ENCODE measurements at regions not wholly inside any gene's neighbourhood (a gene's known extent, or its start where the extent isn't known, plus 50 kb on each side); places are given as distances from the start of the nearest gene placed in this dataset.

DNA sequence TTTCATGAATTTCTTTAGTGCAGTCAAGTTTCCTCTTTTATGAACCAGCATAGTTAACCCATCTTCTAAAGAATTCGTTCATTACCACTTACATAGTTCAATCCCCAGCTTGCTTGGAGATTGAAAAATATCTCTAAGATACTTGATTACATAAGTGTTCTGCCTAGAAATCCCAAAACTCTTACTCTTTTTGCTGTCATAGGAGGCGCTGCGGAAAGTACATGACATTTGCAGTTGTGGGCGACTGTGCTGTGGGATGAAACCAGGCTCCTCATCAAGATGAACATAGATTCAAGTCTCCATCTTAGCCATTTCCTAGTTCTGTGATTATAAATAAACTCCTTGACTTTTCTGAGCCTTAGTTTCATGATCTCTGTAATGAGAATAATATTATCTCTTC, 107.1 kb upstream of the SORBS2 start:
- no peak for DNase-seq
- ATAC-seq (ENCODE audit: poor library complexity): no peak
- intact Hi-C loops (cut with DNase I): no loop called here

- no peak for DNase-seq
- no peak for ATAC-seq (ENCODE audit: poor library complexity)
- intact Hi-C loops (cut with DNase I): no loop called here
Observed at GRCh38 chr4:185920171-185920570, 108.2 kb upstream of the SORBS2 start.

DNA sequence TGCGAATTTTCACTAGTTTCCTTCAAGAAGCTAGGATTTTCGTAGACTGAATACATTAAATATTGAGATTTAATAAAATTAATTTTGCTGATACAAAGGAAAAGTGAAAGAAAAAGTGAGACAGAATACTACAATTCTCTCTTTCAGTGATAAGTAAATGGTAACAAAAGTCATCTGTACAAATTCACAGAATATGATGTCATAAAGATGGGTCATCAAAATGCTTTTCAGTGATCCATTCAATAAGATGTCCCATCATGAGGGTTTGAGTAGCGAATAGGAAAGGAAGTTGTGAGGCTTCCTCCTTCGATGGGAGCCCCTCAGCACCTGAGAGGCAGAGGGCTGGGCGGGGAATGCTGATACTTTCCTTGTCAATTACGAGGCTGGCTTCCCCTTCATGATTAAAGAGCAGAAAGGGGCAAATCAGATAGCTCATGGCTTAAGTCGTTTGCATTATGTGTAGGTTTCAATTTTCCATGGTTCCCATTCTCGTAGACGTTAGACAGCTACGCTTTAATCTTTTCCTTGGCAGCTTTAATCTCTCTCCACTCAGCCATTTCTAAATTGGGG, 108.8 kb upstream of the SORBS2 start:
- intact Hi-C loops (cut with DNase I): no loop called here

DNA sequence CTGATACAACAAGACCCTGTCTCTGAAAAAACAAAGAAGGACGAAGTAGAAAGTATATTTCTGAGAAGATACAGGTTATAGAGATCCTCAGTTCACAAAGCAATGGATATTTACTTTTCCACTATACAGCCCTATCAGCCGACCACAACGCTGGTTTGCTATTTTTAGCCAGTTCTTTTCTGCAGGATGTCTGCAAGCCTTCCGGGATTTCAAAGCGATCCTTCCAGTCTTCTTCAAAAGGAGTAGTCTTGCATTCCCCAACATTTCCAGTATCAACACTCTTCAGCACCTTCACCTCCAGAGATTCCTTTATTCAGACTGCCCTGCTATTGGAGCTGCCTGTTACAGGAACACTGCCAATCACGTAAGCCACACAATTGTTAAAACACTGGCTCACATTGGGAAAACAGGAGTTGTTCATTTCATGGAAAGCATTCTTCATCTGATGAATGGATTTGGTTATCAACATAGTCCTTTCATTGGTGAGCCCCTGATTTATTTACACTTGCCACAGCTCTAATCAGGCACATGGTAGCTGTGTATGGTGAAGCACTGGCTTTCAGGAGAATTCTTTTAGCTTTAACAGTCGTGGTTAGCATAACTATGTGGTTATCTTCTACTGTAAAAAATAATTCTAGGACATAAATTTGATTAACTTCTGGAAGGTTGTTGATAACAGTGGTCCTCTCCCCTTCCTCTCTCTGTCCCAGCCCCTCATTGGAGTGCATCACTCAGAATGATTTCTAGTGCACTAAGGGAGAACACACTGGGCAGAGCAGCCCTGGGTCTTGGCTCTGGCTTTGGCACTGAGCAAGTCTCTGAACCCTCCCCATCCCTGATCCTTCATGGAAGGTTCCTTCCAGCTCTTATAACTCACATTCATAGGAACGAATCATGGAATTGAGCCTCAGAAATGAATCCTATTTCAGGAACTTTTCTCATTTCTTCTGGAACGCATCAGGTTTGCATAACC, 109.9 kb upstream of the SORBS2 start:
- intact Hi-C loops (cut with DNase I): no loop called here
- ATAC-seq (ENCODE audit: poor library complexity) (peak; percentile 24), DNase-seq (no peak)

More for the DNA sequence above, 108.8 kb upstream of the SORBS2 start:
- DNase-seq (no peak), ATAC-seq (ENCODE audit: poor library complexity) (no peak)

DNA sequence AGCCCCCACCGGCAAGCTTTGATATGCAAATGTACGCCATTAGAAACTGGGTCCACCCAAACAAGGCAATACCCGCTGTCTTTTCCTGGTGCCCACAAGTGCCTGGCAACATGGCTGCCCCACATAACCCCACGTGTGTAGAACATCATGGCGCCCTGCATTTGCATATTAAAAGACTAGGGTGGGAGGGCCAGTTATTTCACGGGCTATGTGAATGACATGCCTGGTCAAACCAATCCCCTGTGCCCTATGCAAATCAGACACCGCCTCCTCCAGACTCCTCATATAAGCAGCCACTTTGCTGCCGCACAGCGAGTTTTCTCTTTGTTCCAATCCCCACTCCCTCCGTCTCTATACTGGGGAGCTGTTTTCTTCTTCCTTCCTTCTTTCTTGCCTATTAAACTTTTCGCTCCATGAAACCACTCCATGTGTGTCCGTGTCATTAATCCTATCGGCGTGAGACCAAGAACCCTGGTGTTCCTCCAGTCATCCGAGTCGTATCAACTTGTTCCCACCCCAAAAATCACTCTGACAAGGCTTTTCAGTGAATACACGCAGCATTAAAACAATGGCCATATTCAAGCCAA, 112.6 kb upstream of the SORBS2 start:
- DNase-seq: no peak
- intact Hi-C loops (cut with DNase I): no loop called here
- ATAC-seq (ENCODE audit: poor library complexity): no peak

- DNase-seq: peak; percentile 44
- intact Hi-C loops (cut with DNase I): no loop called here
- ATAC-seq (ENCODE audit: poor library complexity): peak; percentile 77
Observed at GRCh38 chr4:185925910-185926360, 113.9 kb upstream of the SORBS2 start.

DNA sequence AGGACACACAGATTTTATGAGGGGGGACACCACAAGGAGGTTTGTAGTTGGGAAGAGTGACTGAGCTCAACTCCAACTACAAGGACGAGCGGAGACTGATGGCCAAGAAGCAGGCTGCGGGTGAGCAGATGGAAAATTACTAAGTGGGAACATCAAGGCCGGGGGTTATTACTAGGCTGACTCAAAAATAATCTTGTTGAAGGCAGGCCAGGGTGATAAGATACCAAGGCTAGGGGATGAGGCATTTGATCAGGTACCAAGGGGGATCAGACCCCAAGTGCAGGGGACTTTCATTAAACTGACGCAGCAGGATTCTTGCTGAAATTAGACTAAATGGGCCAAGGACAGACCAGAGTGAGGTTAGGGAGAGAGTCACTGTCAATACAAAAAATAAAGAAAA, 119.4 kb upstream of the SORBS2 start:
- ATAC-seq (ENCODE audit: poor library complexity) (no peak), DNase-seq (no peak)
- intact Hi-C loops (cut with DNase I): no loop called here

DNA sequence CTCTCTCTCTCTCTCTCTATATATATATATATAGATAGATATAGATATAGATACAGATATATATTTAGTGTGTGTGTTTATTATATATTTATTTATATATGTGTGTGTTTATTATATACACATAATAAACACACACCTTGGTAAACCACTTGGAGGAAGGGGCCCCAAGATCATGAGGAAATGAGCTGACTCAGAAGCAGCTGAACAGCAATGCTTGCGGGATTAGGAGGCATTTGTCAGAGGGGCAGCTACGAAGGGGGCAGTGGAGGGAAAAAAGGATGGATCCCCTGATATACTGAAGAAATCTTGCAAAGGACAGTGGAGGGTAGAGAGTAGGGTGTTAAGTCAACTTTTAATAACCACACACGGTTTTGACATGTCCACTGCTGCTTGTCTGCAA, 120.0 kb upstream of the SORBS2 start:
- ATAC-seq (ENCODE audit: poor library complexity): no peak
- intact Hi-C loops (cut with DNase I): no loop called here
- DNase-seq: no peak

DNA sequence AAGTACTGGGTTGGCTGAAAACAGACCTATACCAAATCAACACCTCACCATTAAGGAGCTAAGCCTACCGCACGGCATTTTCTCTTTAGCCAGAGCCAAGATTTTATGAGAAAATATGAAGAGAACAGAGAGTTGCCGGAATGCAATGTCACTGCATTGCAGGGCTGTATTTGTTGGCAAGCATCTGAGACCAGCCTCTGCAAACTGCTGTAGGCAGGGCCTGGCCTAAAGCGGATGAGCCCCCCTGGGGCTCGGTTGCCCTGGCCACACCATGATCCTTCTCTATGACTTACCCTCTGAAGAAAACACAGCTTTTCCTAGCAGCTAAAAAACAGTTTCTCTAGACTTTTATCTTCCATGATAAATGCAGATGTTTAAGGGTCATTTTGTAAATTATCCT, 120.5 kb upstream of the SORBS2 start:
- intact Hi-C loops (cut with DNase I): no loop called here
- DNase-seq (no peak), ATAC-seq (ENCODE audit: poor library complexity) (no peak)

- ATAC-seq (ENCODE audit: poor library complexity) (peak; percentile 43), DNase-seq (no peak)
- intact Hi-C loops (cut with DNase I): no loop called here
Observed at GRCh38 chr4:185933078-185933581, 121.1 kb upstream of the SORBS2 start.

- DNase-seq (no peak), ATAC-seq (ENCODE audit: poor library complexity) (no peak)
- intact Hi-C loops (cut with DNase I): no loop called here
Observed at GRCh38 chr4:185936650-185937376, 124.8 kb upstream of the SORBS2 start.

- ATAC-seq (ENCODE audit: poor library complexity): no peak
- intact Hi-C loops (cut with DNase I): no loop called here
Observed at GRCh38 chr4:185938654-185939053, 126.7 kb upstream of the SORBS2 start.

GRCh38 chr4:185941461-185941860, 127.5 kb upstream of the TLR3 start:
- no peak for ATAC-seq (ENCODE audit: poor library complexity)
- no peak for DNase-seq
- intact Hi-C loops (cut with DNase I): no loop called here

More at GRCh38 chr4:185938654-185939053, 126.7 kb upstream of the SORBS2 start:
- DNase-seq: no peak

DNA sequence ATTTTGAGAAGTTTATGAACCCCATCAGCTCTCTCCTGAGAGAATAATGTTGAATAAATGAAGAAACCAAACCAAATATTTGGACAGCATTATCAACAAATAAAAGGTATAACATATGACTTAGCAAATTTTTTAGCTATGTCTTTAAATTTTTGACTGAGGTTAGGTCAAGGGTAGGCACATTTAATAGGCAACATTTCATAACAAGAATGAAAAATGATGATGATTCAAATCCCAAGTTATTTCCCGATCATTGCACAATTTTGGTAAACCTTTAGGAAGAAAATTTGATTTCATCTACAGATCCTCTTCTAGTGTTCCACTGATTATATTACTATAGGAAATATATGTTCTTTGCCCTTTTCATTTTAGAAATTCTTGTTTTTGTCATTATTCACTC, 123.7 kb upstream of the TLR3 start:
- no peak for ATAC-seq (ENCODE audit: poor library complexity)
- DNase-seq: no peak
- intact Hi-C loops (cut with DNase I): no loop called here

- intact Hi-C loops (cut with DNase I): no loop called here
- no peak for ATAC-seq (ENCODE audit: poor library complexity)
- no peak for DNase-seq
Observed at GRCh38 chr4:185945906-185946305, 123.0 kb upstream of the TLR3 start.

- intact Hi-C loops (cut with DNase I): no loop called here
- ATAC-seq (ENCODE audit: poor library complexity) (no peak), DNase-seq (no peak)
Observed at GRCh38 chr4:185950891-185951290, 118.1 kb upstream of the TLR3 start.

DNA sequence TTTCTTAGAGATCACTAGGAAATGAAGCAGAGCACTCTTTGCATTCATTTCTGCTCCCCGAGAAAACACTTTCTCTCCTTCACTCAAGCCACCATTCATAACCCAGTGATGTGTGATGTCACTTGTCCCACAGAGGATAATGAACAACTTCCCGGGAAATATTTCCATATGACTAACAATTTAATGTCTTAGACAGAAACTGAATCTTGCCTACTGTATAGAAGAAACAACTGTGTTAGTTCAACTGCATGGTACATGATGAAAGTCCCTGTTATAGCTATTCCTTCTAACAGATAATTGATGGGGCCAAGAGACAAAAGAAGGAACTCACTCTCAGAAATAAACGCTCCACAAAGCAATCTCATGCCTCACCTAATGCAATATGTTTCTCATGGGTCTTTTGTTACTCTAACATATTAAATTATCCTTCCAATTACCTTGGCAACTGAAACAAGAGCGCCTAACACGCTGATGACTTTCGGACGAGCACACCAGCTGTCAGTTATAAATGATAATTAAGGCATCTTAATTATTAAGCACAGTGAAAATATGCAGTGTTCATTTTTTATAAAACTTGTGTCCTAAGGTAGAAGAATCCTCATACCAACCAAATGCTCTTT, 113.7 kb upstream of the TLR3 start:
- intact Hi-C loops (cut with DNase I): no loop called here
- ATAC-seq (ENCODE audit: poor library complexity): no peak

DNA sequence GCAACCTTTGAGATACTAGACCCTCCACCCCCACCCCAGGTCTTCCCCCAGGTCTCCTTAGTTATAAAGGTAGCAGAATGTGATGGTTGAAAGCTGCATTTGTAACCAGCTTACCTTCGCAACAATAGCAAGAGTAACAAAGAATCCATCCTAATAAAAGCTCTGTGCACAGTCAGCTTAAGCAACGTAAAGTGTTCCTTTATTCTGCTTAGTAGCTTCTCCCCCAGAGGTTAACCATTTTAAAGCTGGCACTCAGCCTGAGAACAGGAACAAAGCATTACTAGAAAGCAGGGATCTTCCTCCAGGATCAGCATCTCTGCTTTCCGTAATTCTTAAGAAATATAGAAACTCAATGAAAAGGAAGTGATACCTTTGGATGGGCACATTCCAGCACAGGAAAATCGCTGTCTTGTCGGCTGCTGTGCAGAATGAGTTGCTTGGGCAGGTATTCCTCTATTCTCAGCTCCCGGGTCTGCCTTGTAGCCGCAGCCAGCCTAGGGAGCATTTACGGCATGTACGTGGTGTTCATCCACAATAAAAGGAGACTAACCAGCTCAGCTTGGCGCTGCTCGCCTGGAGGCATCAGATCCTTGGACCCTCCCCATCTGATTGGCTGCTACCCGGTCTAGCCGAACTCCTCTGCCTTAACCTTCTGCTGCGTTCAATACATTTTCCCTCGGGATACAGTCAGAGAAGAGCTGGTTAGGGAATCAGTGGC, 113.0 kb upstream of the TLR3 start:
- ATAC-seq (ENCODE audit: poor library complexity): no peak
- intact Hi-C loops (cut with DNase I): no loop called here
- DNase-seq: no peak

More for the DNA sequence above, 113.7 kb upstream of the TLR3 start:
- no peak for DNase-seq

Data from Right ventricle myocardium superior (tissue), 1 donor.